Caco-2 (cell line): ENCODE measurements at regions not wholly inside any gene's neighbourhood (a gene's known extent, or its start where the extent isn't known, plus 50 kb on each side); places are given as distances from the start of the nearest gene placed in this dataset.

Source experiments
- BruUV-seq: library from RNA; stranded (reverse); fragments of 400-500 nt; replicated peaks from 2 replicates; lab custom pipeline; 2021; lab: Mats Ljungman, UMichigan
- CTCF ChIA-PET: fragments of 300-600 bp; sonication (Branson Sonifier 250); formaldehyde crosslinking; loops from one replicate; lab custom pipeline; 2022; ENCODE audit warnings: antibody characterized with exemption; lab: Charles Lee
- POLR2A ChIA-PET: fragments of 300-600 bp; sonication (Branson Sonifier 250); formaldehyde crosslinking; loops from one replicate; lab custom pipeline; 2022; ENCODE audit warnings: antibody characterized with exemption; lab: Charles Lee
- DNase-seq, 2 experiments: peaks; one replicate each; pipeline versions ENCODE4 v3.0.0 to v3.0.0-alpha.2; 2020 to 2022
- H3K27me3 ChIP-seq: replicated peaks from 2 replicates; pipeline ENCODE4 v1.6.0; 2011; ENCODE audit warnings: low read length; ENCODE audit not compliant: control insufficient read depth, insufficient read depth
- H3K36me3 ChIP-seq: 2 replicates; pipeline ENCODE4 v1.5.1; 2011; ENCODE audit warnings: low read length; ENCODE audit not compliant: control insufficient read depth, insufficient read depth
- H3K4me1 ChIP-seq: fragments of 250-450 bp; sonication (Bioruptor Pico); 2 replicates; pipeline ENCODE4 v1.5.1; 2020; ENCODE audit warnings: mild to moderate bottlenecking
- H3K4me3 ChIP-seq: 2 replicates; pipeline ENCODE4 v1.5.1; 2011; ENCODE audit warnings: low read depth, mild to moderate bottlenecking, control low read depth, low read length
- H3K9me3 ChIP-seq: fragments of 250-450 bp; sonication (Bioruptor Pico); 2 replicates; pipeline ENCODE4 v1.5.1; 2020; ENCODE audit warnings: mild to moderate bottlenecking, moderate library complexity
- H3K27ac Mint-ChIP-seq: one replicate; pipeline ENCODE4 v1.8.0; 2022; ENCODE audit warnings: mixed read lengths; ENCODE audit not compliant: unreplicated experiment
- H3K27me3 Mint-ChIP-seq: one replicate; pipeline ENCODE4 v1.8.0; 2022; ENCODE audit warnings: mixed read lengths; ENCODE audit not compliant: insufficient read depth, unreplicated experiment
- H3K36me3 Mint-ChIP-seq: one replicate; pipeline ENCODE4 v1.8.0; 2022; ENCODE audit warnings: mild to moderate bottlenecking, mixed read lengths; ENCODE audit not compliant: insufficient read depth, unreplicated experiment
- H3K4me1 Mint-ChIP-seq: one replicate; pipeline ENCODE4 v1.8.0; 2022; ENCODE audit warnings: low read depth, mixed read lengths; ENCODE audit not compliant: unreplicated experiment
- H3K4me3 Mint-ChIP-seq: one replicate; pipeline ENCODE4 v1.8.0; 2022; ENCODE audit warnings: mild to moderate bottlenecking, moderate library complexity, mixed read lengths; ENCODE audit not compliant: unreplicated experiment
- H3K9me3 Mint-ChIP-seq: one replicate; pipeline ENCODE4 v1.8.0; 2022; ENCODE audit warnings: mixed read lengths; ENCODE audit not compliant: unreplicated experiment
- intact Hi-C: fragments of 100-400 bp; cut with micrococcal nuclease; formaldehyde crosslinking; loops from one replicate; pipeline ENCODE4 v1.10.0; 2022; ENCODE audit not compliant: unreplicated experiment
- TF ChIP-seq, protein P1 (sequence below), 2 experiments: fragments of 200-600 bp in 1 of 2; IDR thresholded peaks; 1 replicate in 1 of 2; 2 replicates in 1 of 2; pipeline versions ENCODE4 v1.5.1 to v1.8.0; 2011 to 2022; ENCODE audit warnings: antibody characterized with exemption in 1 of 2, control low read depth in 1 of 2, inconsistent platforms in 1 of 2, low read depth in 1 of 2, low read length in 1 of 2, mild to moderate bottlenecking in 1 of 2, moderate library complexity in 1 of 2; ENCODE audit not compliant: insufficient read depth in 1 of 2, severe bottlenecking in 1 of 2, unreplicated experiment in 1 of 2

DNA sequence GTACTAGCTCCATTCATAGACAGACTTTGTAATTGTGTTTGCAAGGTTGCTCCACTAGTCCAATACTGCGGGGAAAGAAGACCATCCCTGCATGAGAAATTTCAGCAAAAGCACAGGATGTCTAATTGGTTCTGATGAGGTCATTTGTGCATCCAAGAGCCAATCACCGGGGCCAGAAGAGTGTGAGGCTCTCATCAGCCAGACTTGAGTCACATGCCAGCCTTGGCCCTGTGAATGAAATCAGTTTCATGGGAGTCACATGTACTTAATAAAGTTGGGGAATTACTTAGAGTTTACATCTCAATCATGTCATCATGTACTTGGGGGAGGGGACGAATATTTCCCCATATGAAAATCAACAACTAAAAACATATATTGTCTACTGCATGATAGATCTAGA, 1236.0 kb downstream of the MAT2B start:
- Mint-ChIP-seq H3K4me3 (no peak overlapping the region), H3K27me3 (no peaks in the 10 kb centered on the region), H3K9me3 (no peaks in the 10 kb centered on the region), H3K4me1 (no peaks in the 10 kb centered on the region), H3K27ac (no peak overlapping the region), H3K36me3 (no peaks in the 10 kb centered on the region)
- Histone ChIP-seq H3K4me1 (no peaks in the 10 kb centered on the region), H3K27me3 (no peaks in the 10 kb centered on the region), H3K9me3 (0 out of 2 replicates have a peak, but pooled peaks cover under 1% of the 10 kb centered on the region), H3K36me3 (no peaks in the 10 kb centered on the region), H3K4me3 (no peak overlapping the region)
- no TSS peak for BruUV-seq
- intact Hi-C loops = no loop called here
- no peak for DNase-seq
- TF ChIP-seq, protein P1, sequence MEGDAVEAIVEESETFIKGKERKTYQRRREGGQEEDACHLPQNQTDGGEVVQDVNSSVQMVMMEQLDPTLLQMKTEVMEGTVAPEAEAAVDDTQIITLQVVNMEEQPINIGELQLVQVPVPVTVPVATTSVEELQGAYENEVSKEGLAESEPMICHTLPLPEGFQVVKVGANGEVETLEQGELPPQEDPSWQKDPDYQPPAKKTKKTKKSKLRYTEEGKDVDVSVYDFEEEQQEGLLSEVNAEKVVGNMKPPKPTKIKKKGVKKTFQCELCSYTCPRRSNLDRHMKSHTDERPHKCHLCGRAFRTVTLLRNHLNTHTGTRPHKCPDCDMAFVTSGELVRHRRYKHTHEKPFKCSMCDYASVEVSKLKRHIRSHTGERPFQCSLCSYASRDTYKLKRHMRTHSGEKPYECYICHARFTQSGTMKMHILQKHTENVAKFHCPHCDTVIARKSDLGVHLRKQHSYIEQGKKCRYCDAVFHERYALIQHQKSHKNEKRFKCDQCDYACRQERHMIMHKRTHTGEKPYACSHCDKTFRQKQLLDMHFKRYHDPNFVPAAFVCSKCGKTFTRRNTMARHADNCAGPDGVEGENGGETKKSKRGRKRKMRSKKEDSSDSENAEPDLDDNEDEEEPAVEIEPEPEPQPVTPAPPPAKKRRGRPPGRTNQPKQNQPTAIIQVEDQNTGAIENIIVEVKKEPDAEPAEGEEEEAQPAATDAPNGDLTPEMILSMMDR (IDR thresholded peaks at IDR 0.05; ENCODE audit: insufficient read depth in 1 of 2, low read depth in 1 of 2, low read length in 1 of 2, severe bottlenecking in 1 of 2, unreplicated experiment in 1 of 2) = no peak
- ChIA-PET POLR2A (no interaction called here), CTCF (no interaction called here)

DNA sequence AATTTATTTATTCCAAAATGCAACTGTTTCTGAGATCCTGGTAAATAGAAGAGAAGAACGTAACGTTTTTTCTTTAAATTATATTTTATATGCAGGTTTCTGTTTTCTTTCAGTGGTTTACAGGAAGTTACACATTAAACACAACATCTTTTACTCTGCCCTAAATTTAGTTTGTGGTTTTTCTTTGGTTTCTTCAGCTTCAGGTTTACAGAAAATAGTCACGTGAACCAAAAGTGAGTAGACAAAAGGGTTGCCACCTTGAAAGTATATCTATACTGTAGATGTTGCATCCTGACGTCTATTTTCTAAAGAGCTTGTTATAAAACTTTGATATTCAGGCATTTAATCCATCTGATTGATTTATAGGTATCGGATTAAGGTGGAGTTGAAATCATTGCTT, 1236.6 kb downstream of the MAT2B start:
- CTCF ChIA-PET = no interaction called here
- POLR2A ChIA-PET = no interaction called here
- no peak overlapping the region for H3K27ac Mint-ChIP-seq

DNA sequence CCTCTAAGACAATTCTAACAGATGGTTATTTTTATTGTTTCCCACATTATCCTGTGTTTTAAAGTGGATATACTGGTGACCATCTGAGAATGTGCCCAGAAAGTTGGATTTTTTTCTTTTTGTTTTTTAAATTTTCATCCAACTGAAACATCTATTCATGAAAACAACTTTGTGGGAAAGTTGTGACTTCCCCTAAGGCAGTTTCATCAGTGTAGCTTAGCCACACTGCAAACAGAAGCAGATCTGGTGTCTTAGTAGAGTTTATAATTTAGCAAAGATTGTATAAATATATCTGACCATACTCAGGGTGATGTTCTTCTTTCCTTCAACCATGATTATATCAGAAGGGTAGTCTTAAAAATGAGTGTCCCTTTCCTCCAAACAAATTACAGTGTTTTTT, 1241.3 kb downstream of the MAT2B start:
- no peaks in the 10 kb centered on the region for H3K36me3 Mint-ChIP-seq
- H3K9me3 ChIP-seq = no peaks in the 10 kb centered on the region
- CTCF ChIA-PET = no interaction called here

More for the DNA sequence above, 1236.6 kb downstream of the MAT2B start:
- no TSS peak for BruUV-seq
- Mint-ChIP-seq H3K9me3 (no peaks in the 10 kb centered on the region), H3K4me1 (no peaks in the 10 kb centered on the region), H3K36me3 (no peaks in the 10 kb centered on the region), H3K27me3 (no peaks in the 10 kb centered on the region), H3K4me3 (no peak overlapping the region)
- intact Hi-C loops = no loop called here
- Histone ChIP-seq H3K36me3 (no peaks in the 10 kb centered on the region), H3K4me1 (no peaks in the 10 kb centered on the region), H3K27me3 (no peaks in the 10 kb centered on the region), H3K9me3 (no peaks in the 10 kb centered on the region), H3K4me3 (no peak overlapping the region)
- DNase-seq = no peak
- TF ChIP-seq, protein P1 (IDR thresholded peaks at IDR 0.05; ENCODE audit: insufficient read depth in 1 of 2, low read depth in 1 of 2, low read length in 1 of 2, severe bottlenecking in 1 of 2, unreplicated experiment in 1 of 2) = no peak

More for the DNA sequence above, 1241.3 kb downstream of the MAT2B start:
- DNase-seq = no peak
- intact Hi-C loops = no loop called here
- H3K36me3 ChIP-seq = no peaks in the 10 kb centered on the region
- TF ChIP-seq, protein P1 (IDR thresholded peaks at IDR 0.05; ENCODE audit: insufficient read depth in 1 of 2, low read depth in 1 of 2, low read length in 1 of 2, severe bottlenecking in 1 of 2, unreplicated experiment in 1 of 2) = no peak
- no TSS peak for BruUV-seq
- Mint-ChIP-seq H3K27ac (no peak overlapping the region), H3K27me3 (no peaks in the 10 kb centered on the region), H3K4me1 (no peaks in the 10 kb centered on the region), H3K4me3 (no peak overlapping the region), H3K9me3 (no peaks in the 10 kb centered on the region)
- H3K4me3 ChIP-seq = no peak overlapping the region
- no peaks in the 10 kb centered on the region for H3K27me3 ChIP-seq
- POLR2A ChIA-PET = no interaction called here
- no peaks in the 10 kb centered on the region for H3K4me1 ChIP-seq
